ENCODE measurements at regions not wholly inside any gene's neighbourhood (a gene's known extent, or its start where the extent isn't known, plus 50 kb on each side); places are given as distances from the start of the nearest gene placed in this dataset.

DNA sequence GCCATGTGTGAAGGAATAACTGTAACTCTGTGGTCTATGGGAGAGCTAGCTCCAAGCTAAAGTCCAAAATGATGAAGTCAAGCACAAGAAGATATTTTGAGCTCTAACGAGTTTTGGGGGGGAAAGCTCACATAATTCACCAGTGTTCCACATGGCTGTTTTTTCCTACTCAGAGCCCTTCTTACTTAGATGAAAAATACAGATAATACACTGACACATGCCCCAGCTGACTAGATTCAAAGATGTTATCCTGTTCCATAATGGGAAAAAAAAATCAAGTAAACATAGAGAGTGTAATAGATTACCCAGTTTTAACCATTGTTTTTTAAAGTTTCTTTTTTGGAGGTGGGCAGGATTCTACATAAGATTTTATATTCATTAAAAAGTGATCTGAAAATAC lies 86.6 kb downstream of the PRLHR start:
- TF ChIP-seq POLR2A (IDR thresholded peaks at IDR 0.05) (no peak), CTCF (IDR thresholded peaks at IDR 0.05) (no peak), POLR2AphosphoS5 (IDR thresholded peaks at IDR 0.05) (no peak)

Measured in prostate gland (tissue), 2 donors.